CD4-positive, alpha-beta T cell (primary cell): ENCODE measurements at regions not wholly inside any gene's neighbourhood (a gene's known extent, or its start where the extent isn't known, plus 50 kb on each side); places are given as distances from the start of the nearest gene placed in this dataset.

Experiments
- ATAC-seq: fragments of 200-7000 bp; cut with Tn5 transposase; one replicate; pipeline ENCODE4 v1.10.0; 2022; ENCODE audit warnings: mild to moderate bottlenecking; ENCODE audit not compliant: poor library complexity
- CTCF ChIA-PET: fragments of 350-600 bp; sonication (Branson Sonifier 250); formaldehyde crosslinking; loops from one replicate; lab custom pipeline; 2021; ENCODE audit warnings: antibody characterized with exemption, inconsistent platforms; lab: Charles Lee
- POLR2A ChIA-PET: fragments of 350-600 bp; sonication (Branson Sonifier 250); formaldehyde crosslinking; loops from one replicate; lab custom pipeline; 2021; ENCODE audit warnings: antibody characterized with exemption, inconsistent platforms; lab: Charles Lee
- DNase-seq, 14 experiments: peaks; one replicate each; pipeline ENCODE4 v3.0.0-alpha.2; 2013 to 2020; ENCODE audit warnings: mixed read lengths in 2 of 14
- H3K27ac ChIP-seq, 2 donors: one replicate each; pipeline versions ENCODE4 v1.5.1 to v1.7.0; 2013; ENCODE audit warnings: low read length in 2 of 2, low read depth in 1 of 2, mild to moderate bottlenecking in 1 of 2
- H3K27me3 ChIP-seq, 2 experiments: 1 replicate in 1 of 2; 2 replicates in 1 of 2; pipeline versions ENCODE4 v1.6.1 to v1.7.0; 2013; ENCODE audit warnings: low read length in 2 of 2, control low read depth in 1 of 2, mild to moderate bottlenecking in 1 of 2, moderate library complexity in 1 of 2; ENCODE audit not compliant: insufficient read depth in 2 of 2, control insufficient read depth in 1 of 2
- H3K36me3 ChIP-seq: one replicate; pipeline ENCODE4 v1.6.1; 2013; ENCODE audit warnings: low read length, control low read depth; ENCODE audit not compliant: insufficient read depth
- H3K4me1 ChIP-seq: one replicate; pipeline ENCODE4 v1.6.1; 2013; ENCODE audit warnings: low read length, control low read depth; ENCODE audit not compliant: insufficient read depth
- H3K4me3 ChIP-seq: one replicate; pipeline ENCODE4 v1.5.1; 2013; ENCODE audit warnings: mild to moderate bottlenecking, low read length, moderate library complexity
- H3K9me3 ChIP-seq, 2 experiments: 1 replicate in 1 of 2; 2 replicates in 1 of 2; pipeline versions ENCODE4 v1.6.1 to v1.7.0; 2013; ENCODE audit warnings: low read length in 2 of 2, mild to moderate bottlenecking in 2 of 2, control low read depth in 1 of 2, moderate library complexity in 1 of 2; ENCODE audit not compliant: control insufficient read depth in 1 of 2, insufficient read depth in 1 of 2
- H3K27ac Mint-ChIP-seq: one replicate; pipeline ENCODE4 v1.8.0; 2020; ENCODE audit warnings: mixed read lengths
- H3K27me3 Mint-ChIP-seq: one replicate; pipeline ENCODE4 v1.8.0; 2021; ENCODE audit warnings: mixed read lengths
- H3K36me3 Mint-ChIP-seq: one replicate; pipeline ENCODE4 v1.8.0; 2021; ENCODE audit warnings: low read depth, mixed read lengths
- H3K4me1 Mint-ChIP-seq: one replicate; pipeline ENCODE4 v1.8.0; 2021; ENCODE audit warnings: low read depth, mixed read lengths
- H3K4me3 Mint-ChIP-seq: one replicate; pipeline ENCODE4 v1.8.0; 2020; ENCODE audit warnings: mild to moderate bottlenecking, mixed read lengths
- H3K9me3 Mint-ChIP-seq: one replicate; pipeline ENCODE4 v1.8.0; 2020; ENCODE audit warnings: mixed read lengths
- CTCF ChIP-seq: fragments of 200-600 bp; IDR thresholded peaks from one replicate; pipeline ENCODE4 v1.8.0; 2022; ENCODE audit warnings: antibody characterized with exemption, mild to moderate bottlenecking
- intact Hi-C, 2 experiments: fragments of 100-400 bp; cut with DNase I in 1 of 2; cut with micrococcal nuclease in 1 of 2; formaldehyde crosslinking; loops; one replicate each; pipeline versions ENCODE4 v1.15.1 to v1.9.0; 2023 to 2025; cut with DNase I, micrococcal nuclease

GRCh38 chr21:41620982-41621381 lies 113.0 kb upstream of the TMPRSS2 start:
- H3K4me1 Mint-ChIP-seq: no peaks in the 10 kb centered on the region
- Histone ChIP-seq H3K9me3 (peaks cover 0 to 6% of the 10 kb centered on the region in 2 experiments), H3K27ac (no peak overlapping the region), H3K36me3 (no peaks in the 10 kb centered on the region), H3K4me1 (no peaks in the 10 kb centered on the region), H3K4me3 (no peak overlapping the region), H3K27me3 (peaks cover 7 to 20% of the 10 kb centered on the region in 2 experiments)
- intact Hi-C loops: no loop called here
- no peak for DNase-seq
- no peak for TF ChIP-seq CTCF
- no peak for ATAC-seq
- ChIA-PET POLR2A (no interaction called here), CTCF (no interaction called here)
- no peak overlapping the region for H3K4me3 Mint-ChIP-seq
- no peak overlapping the region for H3K27ac Mint-ChIP-seq
- no peaks in the 10 kb centered on the region for H3K9me3 Mint-ChIP-seq
- peaks cover 26% of the 10 kb centered on the region for H3K27me3 Mint-ChIP-seq
- no peaks in the 10 kb centered on the region for H3K36me3 Mint-ChIP-seq

DNA sequence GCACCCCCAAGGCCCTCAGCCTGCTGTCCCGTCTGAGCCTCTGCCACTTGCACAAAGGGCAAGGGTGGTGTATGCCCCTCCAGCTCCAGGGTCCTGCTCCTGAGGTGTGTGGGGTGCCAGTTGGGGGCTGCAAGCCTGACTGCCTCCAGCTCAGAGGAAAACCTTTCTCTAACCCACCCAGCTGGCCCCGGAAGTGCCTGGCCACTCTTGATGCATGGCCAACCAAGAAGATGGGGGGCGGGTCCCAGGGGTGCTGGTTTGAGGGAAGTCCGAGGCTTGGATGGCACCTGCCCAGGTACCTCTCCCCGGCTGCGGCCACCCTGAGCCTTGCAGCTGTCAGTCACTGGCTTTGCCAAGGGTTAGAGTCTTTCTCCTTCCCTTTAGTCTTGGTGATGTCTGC lies 112.6 kb upstream of the TMPRSS2 start:
- DNase-seq: no peak
- ATAC-seq: no peak
- Mint-ChIP-seq H3K9me3 (no peaks in the 10 kb centered on the region), H3K36me3 (no peaks in the 10 kb centered on the region), H3K4me3 (no peak overlapping the region), H3K4me1 (no peaks in the 10 kb centered on the region), H3K27me3 (peaks cover 26% of the 10 kb centered on the region), H3K27ac (no peak overlapping the region)
- intact Hi-C loops: no loop called here
- Histone ChIP-seq H3K27ac (no peak overlapping the region), H3K4me3 (no peak overlapping the region), H3K27me3 (peaks cover 2 to 20% of the 10 kb centered on the region in 2 experiments), H3K36me3 (no peaks in the 10 kb centered on the region), H3K9me3 (peaks cover 0 to 6% of the 10 kb centered on the region in 2 experiments), H3K4me1 (no peaks in the 10 kb centered on the region)
- ChIA-PET CTCF (no interaction called here), POLR2A (no interaction called here)
- TF ChIP-seq CTCF: no peak

GRCh38 chr21:41616031-41616591 lies 108.2 kb upstream of the TMPRSS2 start:
- peaks cover 0 to 2% of the 10 kb centered on the region in 2 experiments for H3K27me3 ChIP-seq
- Mint-ChIP-seq H3K4me1 (no peaks in the 10 kb centered on the region), H3K36me3 (no peaks in the 10 kb centered on the region), H3K27ac (no peak overlapping the region), H3K4me3 (no peak overlapping the region), H3K9me3 (no peaks in the 10 kb centered on the region), H3K27me3 (peaks cover 25% of the 10 kb centered on the region)
- ATAC-seq (no peak), DNase-seq (no peak)
- H3K36me3 ChIP-seq: no peaks in the 10 kb centered on the region
- intact Hi-C loops: no loop called here
- ChIA-PET POLR2A (no interaction called here), CTCF (interaction anchor here (1.6 kb wide), 1 partner anchor 502 kb away, joined by 5 read pairs; no protein-coding TSS in a partner anchor)
- H3K27ac ChIP-seq: no peak overlapping the region
- no peaks in the 10 kb centered on the region for H3K4me1 ChIP-seq
- H3K9me3 ChIP-seq: peaks cover 0 to 12% of the 10 kb centered on the region in 2 experiments
- no peak overlapping the region for H3K4me3 ChIP-seq
- TF ChIP-seq CTCF: no peak
